Naive thymus-derived CD4-positive, alpha-beta T cell (primary cell): ENCODE measurements at regions not wholly inside any gene's neighbourhood (a gene's known extent, or its start where the extent isn't known, plus 50 kb on each side); places are given as distances from the start of the nearest gene placed in this dataset.

ENCODE experiments used
- ATAC-seq: fragments of 150-1000 bp; cut with Tn5 transposase; 2 replicates; pipeline ENCODE4 v1.10.0; 2021; ENCODE audit warnings: mild to moderate bottlenecking, moderate library complexity
- CTCF ChIA-PET: fragments of 350-600 bp; sonication (Branson Sonifier 250); formaldehyde crosslinking; loops from one replicate; lab custom pipeline; 2021; ENCODE audit warnings: antibody characterized with exemption; lab: Charles Lee
- POLR2A ChIA-PET: fragments of 350-600 bp; sonication (Branson Sonifier 250); formaldehyde crosslinking; loops from one replicate; lab custom pipeline; 2021; ENCODE audit warnings: antibody characterized with exemption, inconsistent platforms; lab: Charles Lee
- DNase-seq, 9 donors: peaks; one replicate each; pipeline versions ENCODE4 v3.0.0 to v3.0.0-alpha.2; 2020 to 2022; ENCODE audit warnings: mixed read lengths in 1 of 9
- H3K27ac ChIP-seq: one replicate; pipeline ENCODE4 v1.7.0; 2013; ENCODE audit warnings: mild to moderate bottlenecking, low read depth, low read length, moderate library complexity
- H3K27me3 ChIP-seq, 2 donors: one replicate each; pipeline ENCODE4 v1.7.0; 2013; ENCODE audit warnings: low read length in 2 of 2, mild to moderate bottlenecking in 2 of 2, moderate library complexity in 2 of 2; ENCODE audit not compliant: control insufficient read depth in 2 of 2, insufficient read depth in 2 of 2
- H3K36me3 ChIP-seq, 3 experiments: 1 replicate in 2 of 3; 2 replicates in 1 of 3; pipeline ENCODE4 v1.7.0; 2013; ENCODE audit warnings: low read length in 3 of 3, mild to moderate bottlenecking in 3 of 3, moderate library complexity in 1 of 3; ENCODE audit not compliant: insufficient read depth in 3 of 3, control insufficient read depth in 2 of 3
- H3K4me1 ChIP-seq, 2 donors: one replicate each; pipeline ENCODE4 v1.7.0; 2013; ENCODE audit warnings: low read length in 2 of 2, mild to moderate bottlenecking in 2 of 2, moderate library complexity in 1 of 2; ENCODE audit not compliant: control insufficient read depth in 2 of 2, insufficient read depth in 2 of 2
- H3K4me3 ChIP-seq: 2 replicates; pipeline ENCODE4 v1.7.0; 2013; ENCODE audit warnings: mild to moderate bottlenecking, low read length
- H3K9me3 ChIP-seq, 3 experiments: 1 replicate in 2 of 3; 2 replicates in 1 of 3; pipeline ENCODE4 v1.7.0; 2013; ENCODE audit warnings: low read length in 3 of 3; ENCODE audit not compliant: control insufficient read depth in 2 of 3
- H3K27ac Mint-ChIP-seq, 9 donors: one replicate each; pipeline ENCODE4 v1.8.0; 2020 to 2022; ENCODE audit warnings: mixed read lengths in 9 of 9, mild to moderate bottlenecking in 8 of 9, moderate library complexity in 5 of 9, inconsistent platforms in 2 of 9
- H3K27me3 Mint-ChIP-seq, 5 donors: one replicate each; pipeline ENCODE4 v1.8.0; 2021 to 2022; ENCODE audit warnings: mixed read lengths in 5 of 5, mild to moderate bottlenecking in 1 of 5
- H3K36me3 Mint-ChIP-seq, 5 donors: one replicate each; pipeline ENCODE4 v1.8.0; 2020 to 2022; ENCODE audit warnings: mixed read lengths in 5 of 5, mild to moderate bottlenecking in 3 of 5, inconsistent platforms in 1 of 5
- H3K4me1 Mint-ChIP-seq, 7 donors: one replicate each; pipeline ENCODE4 v1.8.0; 2020 to 2022; ENCODE audit warnings: mixed read lengths in 7 of 7, mild to moderate bottlenecking in 3 of 7, inconsistent platforms in 1 of 7
- H3K4me3 Mint-ChIP-seq, 10 donors: one replicate each; pipeline ENCODE4 v1.8.0; 2020 to 2022; ENCODE audit warnings: mild to moderate bottlenecking in 10 of 10, mixed read lengths in 10 of 10, moderate library complexity in 6 of 10, inconsistent platforms in 2 of 10
- H3K9me3 Mint-ChIP-seq, 11 donors: one replicate each; pipeline ENCODE4 v1.8.0; 2020 to 2022; ENCODE audit warnings: mixed read lengths in 11 of 11, mild to moderate bottlenecking in 4 of 11, inconsistent platforms in 1 of 11, moderate library complexity in 1 of 11
- intact Hi-C, 2 donors: fragments of 100-400 bp; cut with micrococcal nuclease; formaldehyde crosslinking; loops; one replicate each; pipeline ENCODE4 v1.15.1; 2023

GRCh38 chr9:7545371-7546165 is 254.0 kb downstream of the DMAC1 start:
- ChIA-PET POLR2A (no interaction called here), CTCF (no interaction called here)
- ATAC-seq (no peak), DNase-seq (no peak)
- H3K9me3 ChIP-seq, result no peaks in the 10 kb centered on the region
- H3K4me3 ChIP-seq, result no peak overlapping the region
- no peaks in the 10 kb centered on the region for H3K4me1 ChIP-seq
- Mint-ChIP-seq H3K4me3 (no peak overlapping the region), H3K27ac (no peak overlapping the region), H3K36me3 (no peaks in the 10 kb centered on the region), H3K27me3 (peaks cover 11 to 35% (median 31%) of the 10 kb centered on the region in 5 donors), H3K9me3 (peaks cover 0 to under 1% (median 0%) of the 10 kb centered on the region in 11 donors), H3K4me1 (no peaks in the 10 kb centered on the region)
- no peaks in the 10 kb centered on the region for H3K27me3 ChIP-seq
- intact Hi-C loops, result no loop called here
- H3K27ac ChIP-seq, result no peak overlapping the region
- H3K36me3 ChIP-seq, result no peaks in the 10 kb centered on the region

GRCh38 chr9:7542693-7543092 is 256.9 kb downstream of the DMAC1 start:
- H3K27me3 Mint-ChIP-seq, result peaks cover 11 to 33% (median 16%) of the 10 kb centered on the region in 5 donors

GRCh38 chr9:7542126-7542525 is 257.5 kb downstream of the DMAC1 start:
- H3K27ac Mint-ChIP-seq, result no peak overlapping the region
- Histone ChIP-seq H3K36me3 (no peaks in the 10 kb centered on the region), H3K27me3 (no peaks in the 10 kb centered on the region), H3K4me1 (no peaks in the 10 kb centered on the region), H3K9me3 (no peaks in the 10 kb centered on the region), H3K4me3 (no peak overlapping the region), H3K27ac (no peak overlapping the region)
- no peaks in the 10 kb centered on the region for H3K9me3 Mint-ChIP-seq
- POLR2A ChIA-PET, result interaction anchor here (0.6 kb wide), 1 partner anchor 953 kb away, joined by 3 read pairs; no protein-coding TSS in a partner anchor
- peaks cover 11 to 33% (median 14%) of the 10 kb centered on the region in 5 donors for H3K27me3 Mint-ChIP-seq
- no peak for ATAC-seq
- no peak overlapping the region for H3K4me3 Mint-ChIP-seq
- H3K36me3 Mint-ChIP-seq, result no peaks in the 10 kb centered on the region
- no peak for DNase-seq
- CTCF ChIA-PET, result no interaction called here
- no peaks in the 10 kb centered on the region for H3K4me1 Mint-ChIP-seq
- intact Hi-C loops, result no loop called here

More at GRCh38 chr9:7542693-7543092, 256.9 kb downstream of the DMAC1 start:
- POLR2A ChIA-PET, result no interaction called here
- Histone ChIP-seq H3K36me3 (no peaks in the 10 kb centered on the region), H3K4me1 (no peaks in the 10 kb centered on the region), H3K4me3 (no peak overlapping the region), H3K27me3 (no peaks in the 10 kb centered on the region), H3K27ac (no peak overlapping the region), H3K9me3 (no peaks in the 10 kb centered on the region)
- no peaks in the 10 kb centered on the region for H3K9me3 Mint-ChIP-seq
- H3K4me1 Mint-ChIP-seq, result no peaks in the 10 kb centered on the region
- no peak overlapping the region for H3K4me3 Mint-ChIP-seq
- no peak overlapping the region for H3K27ac Mint-ChIP-seq
- DNase-seq, result no peak
- no peaks in the 10 kb centered on the region for H3K36me3 Mint-ChIP-seq
- no peak for ATAC-seq
- intact Hi-C loops, result no loop called here
- CTCF ChIA-PET, result no interaction called here

GRCh38 chr9:7536310-7536939 is 263.2 kb downstream of the DMAC1 start:
- H3K27ac ChIP-seq, result no peak overlapping the region
- no peaks in the 10 kb centered on the region for H3K36me3 ChIP-seq
- no peaks in the 10 kb centered on the region for H3K4me1 ChIP-seq
- Mint-ChIP-seq H3K36me3 (peaks cover 0 to 5% (median 0%) of the 10 kb centered on the region in 5 donors), H3K27ac (peak overlapping the region in 1 of 9 donors; percentile 5), H3K9me3 (no peaks in the 10 kb centered on the region), H3K4me3 (no peak overlapping the region), H3K4me1 (peaks cover 0 to 36% (median 0%) of the 10 kb centered on the region in 7 donors), H3K27me3 (peaks cover 7 to 27% (median 21%) of the 10 kb centered on the region in 5 donors)
- intact Hi-C loops, result loop anchor here (1.0 to 10.0 kb wide), 6 partner anchors 484 to 952 kb away; partner anchors contain the start of gene KDM4C (in 1 of the 2)
- H3K27me3 ChIP-seq, result no peaks in the 10 kb centered on the region
- no peaks in the 10 kb centered on the region for H3K9me3 ChIP-seq
- H3K4me3 ChIP-seq, result no peak overlapping the region
- ChIA-PET POLR2A (no interaction called here), CTCF (no interaction called here)
- DNase-seq (peak in 5 of 9 donors; percentile 3 to 38 (median 11)), ATAC-seq (peak; percentile 53)

- Histone ChIP-seq H3K9me3 (no peaks in the 10 kb centered on the region), H3K4me3 (no peak overlapping the region), H3K27ac (no peak overlapping the region), H3K36me3 (no peaks in the 10 kb centered on the region), H3K4me1 (no peaks in the 10 kb centered on the region), H3K27me3 (no peaks in the 10 kb centered on the region)
- Mint-ChIP-seq H3K4me1 (peaks cover 0 to 36% (median 0%) of the 10 kb centered on the region in 7 donors), H3K4me3 (peak overlapping the region in 1 of 10 donors; percentile 55), H3K9me3 (peaks cover 0 to 8% (median 0%) of the 10 kb centered on the region in 11 donors), H3K27me3 (peaks cover 13 to 42% (median 33%) of the 10 kb centered on the region in 5 donors), H3K27ac (peak overlapping the region in 1 of 9 donors; percentile 54), H3K36me3 (peaks cover 0 to 5% (median 0%) of the 10 kb centered on the region in 5 donors)
- DNase-seq, result no peak
- intact Hi-C loops, result loop anchor here in 1 of 2 donors (1.0 to 10.0 kb wide), 4 partner anchors 8 to 780 kb away; partner anchors contain the start of gene KDM4C
- ChIA-PET POLR2A (no interaction called here), CTCF (interaction anchor here (0.5 to 0.8 kb wide), 2 partner anchors 445 to 1739 kb away, joined by 3 to 5 read pairs; no protein-coding TSS in a partner anchor)
- ATAC-seq, result no peak
Measured at GRCh38 chr9:7534211-7534935, 265.2 kb downstream of the DMAC1 start.

- POLR2A ChIA-PET, result no interaction called here
- Mint-ChIP-seq H3K4me3 (peak overlapping the region in 1 of 10 donors; percentile 9), H3K27me3 (peaks cover 18 to 45% (median 38%) of the 10 kb centered on the region in 5 donors), H3K9me3 (peaks cover 0 to 8% (median 0%) of the 10 kb centered on the region in 11 donors), H3K36me3 (peaks cover 0 to 5% (median 0%) of the 10 kb centered on the region in 5 donors), H3K4me1 (peaks cover 0 to 39% (median 0%) of the 10 kb centered on the region in 7 donors), H3K27ac (peak overlapping the region in 1 of 9 donors; percentile 54)
- DNase-seq (no peak), ATAC-seq (no peak)
- no peak overlapping the region for H3K4me3 ChIP-seq
- intact Hi-C loops, result loop anchor here in 1 of 2 donors (1.0 to 10.0 kb wide), 4 partner anchors 7 to 779 kb away; partner anchors contain the start of gene KDM4C
- no peaks in the 10 kb centered on the region for H3K4me1 ChIP-seq
- CTCF ChIA-PET, result no interaction called here
- no peaks in the 10 kb centered on the region for H3K9me3 ChIP-seq
- H3K36me3 ChIP-seq, result no peaks in the 10 kb centered on the region
- H3K27ac ChIP-seq, result no peak overlapping the region
- H3K27me3 ChIP-seq, result no peaks in the 10 kb centered on the region
Measured at GRCh38 chr9:7533376-7534090, 266.0 kb downstream of the DMAC1 start.
